Pancreas (tissue), 10 donors: ENCODE measurements at regions not wholly inside any gene's neighbourhood (a gene's known extent, or its start where the extent isn't known, plus 50 kb on each side); places are given as distances from the start of the nearest gene placed in this dataset.

ENCODE experiments used
- ATAC-seq, 4 donors: fragments of 200-7000 bp; cut with Tn5 transposase; one replicate each; pipeline versions ENCODE4 v1.8.0 to v1.9.1; 2020; ENCODE audit warnings: mild to moderate bottlenecking in 4 of 4, moderate library complexity in 4 of 4
- DNase-seq, 6 donors: peaks; one replicate each; pipeline ENCODE4 v3.0.0-alpha.2; 2020
- FAIRE-seq: peaks from 2 replicates; lab custom pipeline; 2012; peaks lifted over from hg19 to GRCh38; lab: Jason Lieb, UNC
- H3K27ac ChIP-seq, 4 donors: fragments of 200-600 bp; sonication (generic); 1 replicate in 3 of 4; 2 replicates in 1 of 4; pipeline versions ENCODE4 v1.5.0 to v1.8.0; 2020
- H3K27me3 ChIP-seq, 4 donors: fragments of 200-600 bp; one replicate each; pipeline ENCODE4 v1.8.0; 2021
- H3K36me3 ChIP-seq, 3 donors: fragments of 200-600 bp; sonication (generic) in 1 of 3; one replicate each; pipeline versions ENCODE4 v1.5.0 to v1.8.0; 2020 to 2021
- H3K4me1 ChIP-seq, 3 donors: fragments of 200-600 bp; one replicate each; pipeline ENCODE4 v1.8.0; 2021
- H3K4me3 ChIP-seq, 4 donors: fragments of 200-600 bp; sonication (generic) in 2 of 4; one replicate each; pipeline versions ENCODE4 v1.5.0 to v1.8.0; 2020 to 2021
- H3K9me3 ChIP-seq, 4 donors: fragments of 200-600 bp; one replicate each; pipeline ENCODE4 v1.8.0; 2021
- CTCF ChIP-seq, 4 donors: fragments of 200-600 bp; sonication (generic) in 3 of 4; IDR thresholded peaks; one replicate each; pipeline versions ENCODE4 v1.5.0 to v1.8.0; 2021; ENCODE audit warnings: antibody characterized with exemption in 4 of 4
- WGBS, 2 donors: extraction: QIAGEN DNeasy Blood & Tissue Kit; methylation state at CpG; one replicate each; pipeline ENCODE4 v1.1.7; 2013; 5-methylcytosine and 5-hydroxymethylcytosine counted together
- intact Hi-C, 3 donors: fragments of 100-400 bp; cut with DNase I; formaldehyde crosslinking; loops; one replicate each; pipeline versions ENCODE4 v1.11.1 to v1.14.2; 2022
- donor health status: healthy with polysubstance abuse.
- donor health status: DM: no; HTN: no; CAD: no; lungs with moderate emphysema.
- donor health status: DM: no; HTN: no; CAD: no.
- donor health status: control.
- donor health status: control.
- donor health status: Bipolar disorder and iron deficiency.
- donor health status: DM: yes; HTN: yes; CAD: no.
- donor health status: DM: no; HTN: no; CAD: no.
- donor health status: DM: no; HTN: no; CAD: no.
- donor health status: DM: yes; HTN: yes; CAD: no.

DNA sequence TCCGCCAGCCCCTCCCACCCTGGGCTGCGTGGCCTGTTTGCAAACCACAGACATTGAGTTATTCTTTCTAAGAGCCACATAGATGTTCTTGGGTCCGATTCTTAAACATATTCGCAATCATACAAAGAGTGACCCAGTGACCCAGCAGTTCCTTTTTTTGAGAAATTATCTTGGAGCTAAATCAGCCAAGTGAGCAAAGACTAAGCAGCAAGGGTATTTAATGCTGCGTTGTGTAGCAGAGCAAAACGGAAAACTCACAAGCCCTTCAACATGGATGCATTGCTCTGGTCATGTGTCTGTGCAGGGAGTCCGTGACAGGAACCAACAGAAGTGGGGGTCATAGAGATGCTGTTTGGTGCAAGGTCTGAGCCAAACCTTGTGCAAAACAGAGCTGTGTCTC lies 95.6 kb downstream of the OLFM1 start:
- FAIRE-seq (no peak), ATAC-seq (no peak), DNase-seq (no peak)
- H3K9me3 ChIP-seq = no peaks in the 10 kb centered on the region
- H3K4me1 ChIP-seq = no peaks in the 10 kb centered on the region
- no peak overlapping the region for H3K27ac ChIP-seq
- WGBS, 2 donors = 85 to 89% methylated on average over 7 of the region's 7 CpGs
- no peaks in the 10 kb centered on the region for H3K27me3 ChIP-seq
- TF ChIP-seq CTCF (IDR thresholded peaks at IDR 0.05) = no peak
- H3K4me3 ChIP-seq = no peak overlapping the region
- intact Hi-C loops = no loop called here
- no peaks in the 10 kb centered on the region for H3K36me3 ChIP-seq

- TF ChIP-seq CTCF (IDR thresholded peaks at IDR 0.05) = no peak
- ATAC-seq (peak in 1 of 4 donors; percentile 19), FAIRE-seq (no peak)
Observed at GRCh38 chr9:135183528-135184180, 96.2 kb downstream of the OLFM1 start.

DNA sequence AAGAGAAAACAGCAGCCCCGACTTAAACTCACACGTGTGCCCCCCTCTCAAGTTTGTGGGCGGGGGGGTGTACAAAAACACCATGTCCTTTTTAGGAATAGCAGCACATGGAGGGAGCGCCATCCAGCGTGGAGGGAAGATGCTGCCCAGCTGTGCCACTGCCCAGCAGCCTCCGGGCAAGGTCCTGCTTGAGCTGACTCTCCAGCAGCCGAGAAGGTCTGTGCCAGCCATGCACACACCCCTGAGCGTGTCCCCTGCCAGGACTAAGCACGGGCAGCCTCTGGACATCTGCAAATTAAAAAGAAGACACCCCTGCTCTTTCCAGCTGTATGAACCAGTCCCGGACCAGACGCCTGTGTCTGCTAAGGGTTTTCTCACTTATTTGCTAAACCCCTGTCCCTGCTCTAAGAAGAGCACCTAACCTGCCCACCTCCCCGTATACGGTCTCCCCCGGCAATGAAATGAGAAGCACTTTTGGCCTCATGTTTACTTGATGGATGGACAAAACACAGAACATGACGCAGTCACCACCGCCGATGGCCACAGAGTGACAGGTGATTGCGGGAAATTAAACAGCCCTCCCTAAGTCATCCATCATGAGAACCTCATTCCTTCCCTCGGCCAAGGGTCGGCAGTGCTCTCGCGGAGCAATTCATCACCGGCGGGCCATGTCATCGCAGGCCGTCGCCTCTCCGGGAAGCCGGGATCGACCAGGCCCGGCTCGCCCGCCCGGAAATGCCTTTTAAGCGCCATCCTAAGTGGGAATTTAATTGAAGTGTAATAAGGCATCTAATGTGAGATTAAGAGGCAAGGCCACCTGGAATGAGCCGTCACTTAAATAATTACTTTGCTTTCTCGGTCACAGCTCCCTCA lies 96.9 kb downstream of the OLFM1 start:
- no peaks in the 10 kb centered on the region for H3K4me1 ChIP-seq
- 33 to 34% methylated on average over 37 of the region's 37 CpGs for WGBS, 2 donors
- intact Hi-C loops = no loop called here
- ATAC-seq (no peak), DNase-seq (peak in 1 of 6 donors; percentile 26), FAIRE-seq (no peak)
- no peak for TF ChIP-seq CTCF (IDR thresholded peaks at IDR 0.05)
- no peak overlapping the region for H3K4me3 ChIP-seq
- H3K27me3 ChIP-seq = no peaks in the 10 kb centered on the region
- no peak overlapping the region for H3K27ac ChIP-seq
- no peaks in the 10 kb centered on the region for H3K36me3 ChIP-seq
- H3K9me3 ChIP-seq = no peaks in the 10 kb centered on the region

More at GRCh38 chr9:135183528-135184180, 96.2 kb downstream of the OLFM1 start:
- H3K4me3 ChIP-seq = no peak overlapping the region
- H3K27ac ChIP-seq = no peak overlapping the region
- H3K4me1 ChIP-seq = no peaks in the 10 kb centered on the region
- no peaks in the 10 kb centered on the region for H3K36me3 ChIP-seq
- H3K9me3 ChIP-seq = no peaks in the 10 kb centered on the region
- peak in 1 of 6 donors; percentile 40 for DNase-seq
- H3K27me3 ChIP-seq = no peaks in the 10 kb centered on the region
- 51 to 54% methylated on average over 12 of the region's 12 CpGs for WGBS, 2 donors
- intact Hi-C loops = no loop called here

- H3K27me3 ChIP-seq = no peaks in the 10 kb centered on the region
- TF ChIP-seq CTCF (IDR thresholded peaks at IDR 0.05) = no peak
- H3K27ac ChIP-seq = no peak overlapping the region
- DNase-seq = peak in 1 of 6 donors; percentile 47
- 82 to 84% methylated on average over 21 of the region's 21 CpGs for WGBS, 2 donors
- no peak for FAIRE-seq
- intact Hi-C loops = no loop called here
- no peak for ATAC-seq
- H3K4me1 ChIP-seq = no peaks in the 10 kb centered on the region
- H3K4me3 ChIP-seq = no peak overlapping the region
- no peaks in the 10 kb centered on the region for H3K9me3 ChIP-seq
- no peaks in the 10 kb centered on the region for H3K36me3 ChIP-seq
Observed at GRCh38 chr9:135185060-135185459, 97.6 kb downstream of the OLFM1 start.
